Naive B cell (primary cell): ENCODE measurements at regions not wholly inside any gene's neighbourhood (a gene's known extent, or its start where the extent isn't known, plus 50 kb on each side); places are given as distances from the start of the nearest gene placed in this dataset.

Experiments used
- ATAC-seq, 2 donors: fragments of 150-1000 bp; cut with Tn5 transposase; 2 replicates each; pipeline ENCODE4 v1.10.0; 2021; ENCODE audit warnings: low read depth in 2 of 2, mild to moderate bottlenecking in 2 of 2, moderate library complexity in 2 of 2
- DNase-seq: peaks from one replicate; pipeline ENCODE4 v3.0.0; 2022
- H3K27ac Mint-ChIP-seq, 6 donors: one replicate each; pipeline ENCODE4 v1.8.0; 2020 to 2022; ENCODE audit warnings: mild to moderate bottlenecking in 6 of 6, mixed read lengths in 6 of 6, moderate library complexity in 5 of 6, inconsistent platforms in 2 of 6
- H3K27me3 Mint-ChIP-seq, 3 donors: one replicate each; pipeline ENCODE4 v1.8.0; 2021 to 2022; ENCODE audit warnings: mixed read lengths in 3 of 3, mild to moderate bottlenecking in 1 of 3
- H3K36me3 Mint-ChIP-seq, 2 donors: one replicate each; pipeline ENCODE4 v1.8.0; 2020 to 2022; ENCODE audit warnings: mixed read lengths in 2 of 2, inconsistent platforms in 1 of 2, mild to moderate bottlenecking in 1 of 2
- H3K4me1 Mint-ChIP-seq, 3 donors: one replicate each; pipeline ENCODE4 v1.8.0; 2020 to 2022; ENCODE audit warnings: mixed read lengths in 3 of 3, inconsistent platforms in 1 of 3, mild to moderate bottlenecking in 1 of 3, moderate library complexity in 1 of 3
- H3K4me3 Mint-ChIP-seq, 8 donors: one replicate each; pipeline ENCODE4 v1.8.0; 2020 to 2022; ENCODE audit warnings: mild to moderate bottlenecking in 8 of 8, mixed read lengths in 8 of 8, moderate library complexity in 8 of 8, inconsistent platforms in 2 of 8
- H3K9me3 Mint-ChIP-seq, 7 donors: one replicate each; pipeline ENCODE4 v1.8.0; 2020 to 2022; ENCODE audit warnings: mixed read lengths in 7 of 7, mild to moderate bottlenecking in 5 of 7, inconsistent platforms in 2 of 7, moderate library complexity in 1 of 7

GRCh38 chr12:17371491-17372215, 718.3 kb downstream of the RERGL start:
- Mint-ChIP-seq H3K4me1 (no peaks in the 10 kb centered on the region), H3K27me3 (no peaks in the 10 kb centered on the region), H3K9me3 (peaks cover 0 to 8% (median 2%) of the 10 kb centered on the region in 7 donors), H3K4me3 (no peak overlapping the region), H3K36me3 (no peaks in the 10 kb centered on the region), H3K27ac (no peak overlapping the region)
- ATAC-seq (no peak), DNase-seq (no peak)

DNA sequence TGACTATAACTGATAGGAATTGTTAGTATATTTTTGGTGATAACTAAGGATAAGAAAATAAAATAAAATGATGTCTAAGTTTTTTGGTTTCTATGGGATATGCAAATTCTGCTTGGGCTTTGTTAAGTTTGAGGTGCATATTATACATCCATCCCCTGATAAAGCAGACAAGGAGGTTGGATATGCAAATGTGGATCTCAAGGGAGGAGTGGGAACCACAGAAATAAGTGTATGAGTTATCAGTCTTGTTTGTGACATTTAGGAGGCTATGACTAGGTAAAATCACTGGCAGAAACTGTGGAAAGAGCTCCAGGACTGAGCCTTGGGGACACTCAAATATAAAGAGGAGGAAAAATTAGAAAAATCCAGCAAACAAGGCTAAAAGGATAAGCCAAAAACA, 719.4 kb downstream of the RERGL start:
- ATAC-seq (no peak), DNase-seq (no peak)
- H3K4me3 Mint-ChIP-seq, result no peak overlapping the region
- H3K27me3 Mint-ChIP-seq, result no peaks in the 10 kb centered on the region
- no peaks in the 10 kb centered on the region for H3K4me1 Mint-ChIP-seq
- H3K9me3 Mint-ChIP-seq, result peaks cover 0 to 12% (median 2%) of the 10 kb centered on the region in 7 donors
- H3K27ac Mint-ChIP-seq, result no peak overlapping the region
- H3K36me3 Mint-ChIP-seq, result no peaks in the 10 kb centered on the region

DNA sequence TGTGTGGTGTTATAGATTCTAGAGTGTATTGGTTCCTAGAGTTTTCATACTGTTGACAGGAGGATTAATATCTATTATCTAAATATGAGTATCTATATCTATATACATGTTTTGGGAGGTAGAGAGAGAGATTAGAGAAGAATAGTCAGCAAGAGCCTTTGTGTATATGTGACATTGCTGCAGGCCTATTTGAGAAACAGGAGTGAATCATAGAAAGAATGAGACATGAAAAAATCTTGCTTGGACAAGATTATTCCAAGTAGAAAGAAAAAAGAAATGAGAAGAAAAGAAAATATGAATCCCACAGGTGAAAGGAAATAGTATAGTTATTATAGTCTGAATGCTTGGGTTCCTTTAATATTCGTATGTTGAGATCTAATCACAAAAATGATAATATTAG, 720.4 kb downstream of the RERGL start:
- Mint-ChIP-seq H3K4me1 (no peaks in the 10 kb centered on the region), H3K36me3 (no peaks in the 10 kb centered on the region), H3K27me3 (no peaks in the 10 kb centered on the region), H3K9me3 (peaks cover 0 to 12% (median 2%) of the 10 kb centered on the region in 7 donors), H3K27ac (no peak overlapping the region), H3K4me3 (no peak overlapping the region)
- ATAC-seq (no peak), DNase-seq (no peak)

DNA sequence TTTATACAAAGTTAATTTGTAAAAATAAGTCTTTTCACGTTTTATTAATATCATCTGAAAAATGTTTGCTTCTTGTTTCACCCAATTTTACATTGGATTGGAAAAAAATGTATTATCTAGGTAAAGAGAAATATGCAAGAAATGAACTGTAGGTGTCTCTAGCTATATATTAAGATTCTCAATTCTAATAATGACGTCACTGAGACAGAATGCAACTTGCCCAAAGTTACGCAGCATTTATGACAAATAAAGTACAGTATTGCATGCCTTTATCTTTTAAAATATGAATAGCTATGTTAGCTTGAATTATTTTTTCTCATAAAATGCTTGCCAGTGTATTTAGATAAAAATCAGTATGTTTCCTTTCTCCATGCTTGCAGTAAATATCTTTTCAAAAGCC, 728.8 kb downstream of the RERGL start:
- Mint-ChIP-seq H3K27ac (no peak overlapping the region), H3K9me3 (peaks cover 0 to 4% (median 0%) of the 10 kb centered on the region in 7 donors), H3K27me3 (no peaks in the 10 kb centered on the region), H3K4me1 (no peaks in the 10 kb centered on the region), H3K36me3 (no peaks in the 10 kb centered on the region), H3K4me3 (no peak overlapping the region)
- DNase-seq (no peak), ATAC-seq (no peak)

DNA sequence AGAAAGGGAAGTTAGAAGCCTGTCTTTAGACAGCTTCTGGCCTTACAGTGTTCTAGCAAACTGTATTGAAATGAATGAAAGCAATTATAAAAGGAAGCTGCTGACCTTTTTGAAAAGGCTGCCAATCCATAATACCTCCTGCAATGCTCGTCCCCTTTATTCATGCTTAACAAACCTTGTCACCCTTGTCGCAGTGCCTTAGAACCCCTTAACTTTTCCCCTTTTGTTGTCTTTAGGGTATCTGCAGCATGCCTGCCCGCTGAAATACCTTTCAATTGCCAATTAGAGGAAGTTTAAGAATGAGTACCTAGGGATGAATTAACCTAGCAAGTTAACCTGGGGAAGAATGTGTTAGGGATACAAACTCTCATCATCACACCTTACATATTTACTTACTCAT, 731.2 kb downstream of the RERGL start:
- H3K4me3 Mint-ChIP-seq, result no peak overlapping the region
- no peaks in the 10 kb centered on the region for H3K27me3 Mint-ChIP-seq
- H3K27ac Mint-ChIP-seq, result no peak overlapping the region
- no peaks in the 10 kb centered on the region for H3K9me3 Mint-ChIP-seq
- H3K36me3 Mint-ChIP-seq, result no peaks in the 10 kb centered on the region
- ATAC-seq (no peak), DNase-seq (no peak)
- H3K4me1 Mint-ChIP-seq, result no peaks in the 10 kb centered on the region

DNA sequence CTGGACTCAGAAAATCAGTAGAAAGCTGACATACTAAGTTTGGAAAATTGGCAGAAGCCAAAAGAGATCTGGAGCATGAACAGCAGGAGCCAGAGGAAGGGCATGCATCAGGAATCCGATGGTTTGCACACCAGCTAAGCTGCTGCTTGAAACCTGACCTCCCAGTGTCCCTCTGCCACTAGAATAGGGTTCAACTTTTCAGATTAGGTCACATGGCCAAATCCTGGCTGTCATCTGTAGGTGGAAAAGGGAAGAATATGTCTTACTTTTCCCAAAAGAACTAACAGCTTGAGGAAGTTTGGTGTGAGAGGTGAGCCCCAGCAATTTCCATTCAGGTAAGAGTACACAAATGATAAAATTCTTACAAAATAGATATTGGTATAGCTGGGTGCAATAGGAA, 732.6 kb downstream of the RERGL start:
- no peak for ATAC-seq
- Mint-ChIP-seq H3K9me3 (no peaks in the 10 kb centered on the region), H3K4me1 (no peaks in the 10 kb centered on the region), H3K27ac (no peak overlapping the region), H3K27me3 (no peaks in the 10 kb centered on the region), H3K4me3 (no peak overlapping the region), H3K36me3 (no peaks in the 10 kb centered on the region)
- no peak for DNase-seq

DNA sequence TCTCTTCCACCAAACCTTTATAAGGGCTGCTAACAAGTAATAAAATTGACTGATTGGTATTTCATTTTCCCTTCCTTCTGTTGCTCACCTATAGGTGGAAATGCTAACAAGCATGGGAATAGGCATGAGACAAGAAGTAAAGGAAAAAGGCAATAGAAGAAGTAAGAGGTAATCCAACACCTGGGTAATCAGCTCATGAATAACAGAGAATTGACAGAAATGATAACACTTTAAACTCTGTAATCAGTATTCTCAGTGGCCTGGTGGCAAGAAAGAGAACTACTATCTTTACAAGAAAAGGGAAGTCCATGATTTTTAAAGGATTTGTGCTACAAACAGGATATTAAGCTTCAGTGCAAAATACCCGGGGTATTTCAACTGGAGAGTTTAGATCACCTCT, 737.8 kb downstream of the RERGL start:
- Mint-ChIP-seq H3K4me3 (no peak overlapping the region), H3K27ac (no peak overlapping the region), H3K27me3 (no peaks in the 10 kb centered on the region), H3K9me3 (peaks cover 0 to 8% (median 0%) of the 10 kb centered on the region in 7 donors), H3K4me1 (no peaks in the 10 kb centered on the region), H3K36me3 (no peaks in the 10 kb centered on the region)
- DNase-seq (no peak), ATAC-seq (no peak)

GRCh38 chr12:17348311-17348710, 741.7 kb downstream of the RERGL start:
- no peak for ATAC-seq
- H3K4me3 Mint-ChIP-seq, result no peak overlapping the region
- no peak for DNase-seq
- H3K27ac Mint-ChIP-seq, result no peak overlapping the region
- H3K36me3 Mint-ChIP-seq, result no peaks in the 10 kb centered on the region
- H3K4me1 Mint-ChIP-seq, result no peaks in the 10 kb centered on the region
- H3K9me3 Mint-ChIP-seq, result peaks cover 0 to 15% (median 4%) of the 10 kb centered on the region in 7 donors
- H3K27me3 Mint-ChIP-seq, result no peaks in the 10 kb centered on the region

DNA sequence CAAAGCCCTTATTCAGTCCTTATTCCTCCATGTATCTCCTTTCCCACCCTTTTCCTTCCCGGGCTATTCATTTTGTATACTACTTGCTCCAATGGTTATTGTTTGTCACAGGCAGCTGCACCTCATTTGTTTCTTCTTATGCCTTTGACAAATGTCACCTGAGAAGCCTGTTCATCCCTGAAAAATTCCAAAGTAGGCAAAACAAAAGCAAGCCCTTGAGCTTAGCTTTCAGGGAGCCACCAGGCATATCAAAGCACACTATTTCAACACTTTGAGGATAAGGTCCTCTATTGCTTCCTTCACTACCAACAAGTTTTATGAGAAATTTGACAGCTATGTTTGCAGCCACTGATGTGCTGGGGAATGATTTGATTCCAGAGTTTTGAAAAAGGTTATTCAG, 738.7 kb upstream of the LMO3 start:
- Mint-ChIP-seq H3K27me3 (no peaks in the 10 kb centered on the region), H3K9me3 (peaks cover 0 to 15% (median 4%) of the 10 kb centered on the region in 7 donors), H3K4me1 (no peaks in the 10 kb centered on the region), H3K4me3 (no peak overlapping the region), H3K27ac (no peak overlapping the region), H3K36me3 (no peaks in the 10 kb centered on the region)
- DNase-seq (no peak), ATAC-seq (no peak)

DNA sequence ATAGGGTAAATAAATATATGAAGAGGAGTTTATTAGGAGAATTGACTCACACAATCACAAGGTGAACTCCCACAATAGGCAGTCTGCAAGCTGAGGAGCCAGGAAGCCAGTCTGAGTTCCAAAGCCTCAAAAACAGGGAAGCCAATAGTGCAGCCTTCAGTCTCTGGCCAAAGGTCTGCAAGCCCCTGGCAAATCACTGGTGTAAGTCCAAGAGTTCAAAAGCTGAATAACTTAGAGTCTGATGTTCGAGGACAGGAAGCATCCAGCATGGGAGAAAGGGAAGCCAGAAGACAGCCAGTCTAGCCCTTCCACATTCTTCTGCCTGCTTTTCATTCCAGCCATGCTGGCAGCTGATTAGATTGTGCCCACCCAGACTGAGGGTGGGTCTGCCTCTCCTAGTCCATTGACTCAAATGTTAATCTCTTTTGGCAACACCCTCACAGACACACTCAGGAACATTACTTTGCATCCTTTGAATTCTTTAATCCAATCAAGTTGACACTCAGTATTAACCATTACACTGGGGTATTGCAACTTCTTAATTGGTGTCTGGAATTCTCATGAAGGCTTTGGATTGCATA, 736.5 kb upstream of the LMO3 start:
- Mint-ChIP-seq H3K36me3 (no peaks in the 10 kb centered on the region), H3K4me3 (no peak overlapping the region), H3K27ac (no peak overlapping the region), H3K27me3 (no peaks in the 10 kb centered on the region), H3K4me1 (no peaks in the 10 kb centered on the region), H3K9me3 (peaks cover 0 to 11% (median 3%) of the 10 kb centered on the region in 7 donors)
- no peak for DNase-seq
- ATAC-seq, result no peak

DNA sequence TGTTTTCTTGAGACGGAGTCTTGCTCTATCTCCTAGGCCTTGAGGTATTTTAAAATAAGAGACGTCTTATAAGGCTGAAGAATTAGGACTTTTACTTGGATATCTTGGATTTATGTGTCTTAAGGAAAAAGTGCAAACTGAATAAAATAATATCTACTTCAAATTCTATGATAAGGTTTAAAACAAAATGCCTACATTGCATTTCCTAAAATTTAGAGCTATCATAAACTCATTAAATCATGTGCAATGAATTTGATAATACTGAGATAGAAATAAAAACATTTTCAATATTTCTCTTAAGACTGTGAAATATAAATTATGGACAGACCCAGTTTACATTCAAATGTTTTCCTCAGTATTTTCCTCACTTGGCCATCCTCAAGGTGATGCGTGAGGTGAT, 729.5 kb upstream of the LMO3 start:
- no peaks in the 10 kb centered on the region for H3K27me3 Mint-ChIP-seq
- ATAC-seq (no peak), DNase-seq (no peak)
- H3K4me1 Mint-ChIP-seq, result no peaks in the 10 kb centered on the region
- H3K9me3 Mint-ChIP-seq, result peaks cover 0 to 13% (median 3%) of the 10 kb centered on the region in 7 donors
- H3K36me3 Mint-ChIP-seq, result no peaks in the 10 kb centered on the region
- no peak overlapping the region for H3K27ac Mint-ChIP-seq
- H3K4me3 Mint-ChIP-seq, result no peak overlapping the region

DNA sequence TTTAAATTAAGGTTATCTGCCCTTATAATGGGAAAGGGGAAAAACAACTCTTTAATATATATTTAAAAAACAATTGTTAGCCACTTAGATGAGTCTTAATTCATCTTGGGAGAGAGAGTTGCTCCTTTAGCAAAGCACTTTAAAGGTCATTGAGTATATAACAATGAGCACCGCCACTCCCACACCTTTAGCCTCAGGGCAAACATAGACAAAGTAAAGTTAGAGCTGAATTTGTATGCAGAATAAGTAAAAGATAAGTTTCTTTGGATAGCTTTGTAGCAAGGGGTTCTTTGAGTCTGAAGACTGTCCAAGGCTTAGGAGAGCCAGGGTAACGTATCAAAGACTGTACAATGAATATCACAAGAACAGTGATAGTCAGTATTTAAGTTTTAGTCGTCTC, 728.8 kb upstream of the LMO3 start:
- Mint-ChIP-seq H3K9me3 (peaks cover 0 to 13% (median 3%) of the 10 kb centered on the region in 7 donors), H3K36me3 (no peaks in the 10 kb centered on the region), H3K4me3 (no peak overlapping the region), H3K27ac (no peak overlapping the region), H3K4me1 (no peaks in the 10 kb centered on the region), H3K27me3 (no peaks in the 10 kb centered on the region)
- ATAC-seq, result no peak
- no peak for DNase-seq

GRCh38 chr12:17333287-17333686, 727.3 kb upstream of the LMO3 start:
- no peak for ATAC-seq
- Mint-ChIP-seq H3K9me3 (peaks cover 0 to 11% (median 4%) of the 10 kb centered on the region in 7 donors), H3K36me3 (no peaks in the 10 kb centered on the region), H3K27ac (no peak overlapping the region), H3K4me3 (no peak overlapping the region), H3K27me3 (no peaks in the 10 kb centered on the region), H3K4me1 (no peaks in the 10 kb centered on the region)
- DNase-seq, result no peak

DNA sequence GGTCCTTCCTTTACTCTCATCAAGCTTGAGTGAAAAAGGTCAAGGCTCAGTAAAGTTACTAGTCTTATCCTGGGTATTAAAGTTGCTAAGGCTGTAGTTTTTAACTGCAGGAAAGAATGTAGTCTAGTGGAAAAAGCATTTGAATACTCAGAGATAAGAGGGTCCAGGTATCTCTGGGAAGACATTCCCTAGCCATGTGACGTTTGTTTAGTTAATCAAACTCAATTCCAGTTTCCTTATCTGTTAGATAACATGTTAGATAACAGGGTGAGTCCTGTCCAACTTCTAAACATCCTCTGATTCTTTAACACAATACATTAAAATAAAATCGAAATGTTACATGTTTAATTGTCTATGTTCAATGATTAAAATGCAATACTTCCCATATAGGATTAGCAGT, 720.7 kb upstream of the LMO3 start:
- Mint-ChIP-seq H3K36me3 (no peaks in the 10 kb centered on the region), H3K9me3 (peaks cover 0 to 6% (median 2%) of the 10 kb centered on the region in 7 donors), H3K27me3 (no peaks in the 10 kb centered on the region), H3K4me3 (no peak overlapping the region), H3K4me1 (no peaks in the 10 kb centered on the region), H3K27ac (no peak overlapping the region)
- ATAC-seq (no peak), DNase-seq (no peak)
